Neuronal stem cell (in vitro differentiated cells): ENCODE measurements at regions not wholly inside any gene's neighbourhood (a gene's known extent, or its start where the extent isn't known, plus 50 kb on each side); places are given as distances from the start of the nearest gene placed in this dataset.

Experiments
- DNase-seq: peaks from one replicate; pipeline ENCODE4 v3.0.0-alpha.2; 2013; ENCODE audit warnings: low spot score
- H2AFZ ChIP-seq: one replicate; pipeline ENCODE4 v1.6.1; 2013; ENCODE audit warnings: mild to moderate bottlenecking, low read length, inconsistent platforms
- H2AK5ac ChIP-seq: 2 replicates; pipeline ENCODE4 v1.6.1; 2013; ENCODE audit warnings: low read depth, mild to moderate bottlenecking, inconsistent platforms, low read length, moderate library complexity, mixed read lengths
- H2BK120ac ChIP-seq: 2 replicates; pipeline ENCODE4 v1.6.1; 2013; ENCODE audit warnings: low read depth, mild to moderate bottlenecking, inconsistent platforms, low read length, moderate library complexity, mixed read lengths
- H2BK12ac ChIP-seq: one replicate; pipeline ENCODE4 v1.6.1; 2013; ENCODE audit warnings: low read length, inconsistent platforms
- H2BK15ac ChIP-seq: 2 replicates; pipeline ENCODE4 v1.6.1; 2013; ENCODE audit warnings: mild to moderate bottlenecking, low read length, inconsistent platforms, mixed read lengths
- H2BK5ac ChIP-seq: one replicate; pipeline ENCODE4 v1.6.1; 2013; ENCODE audit warnings: inconsistent platforms, mild to moderate bottlenecking, low read length, moderate library complexity
- H3K14ac ChIP-seq: one replicate; pipeline ENCODE4 v1.6.1; 2013; ENCODE audit warnings: low read length, inconsistent platforms
- H3K18ac ChIP-seq: 2 replicates; pipeline ENCODE4 v1.6.1; 2013; ENCODE audit warnings: low read length, inconsistent platforms
- H3K23ac ChIP-seq: 2 replicates; pipeline ENCODE4 v1.6.1; 2013; ENCODE audit warnings: low read depth, mild to moderate bottlenecking, mixed read lengths, low read length, inconsistent platforms; ENCODE audit not compliant: poor library complexity
- H3K27ac ChIP-seq: replicated peaks from 3 replicates; pipeline ENCODE4 v1.5.1; 2013; ENCODE audit warnings: low read length, inconsistent platforms
- H3K27me3 ChIP-seq, 3 experiments: 2 replicates each; pipeline ENCODE4 v1.6.1; 2013; ENCODE audit warnings: low read length in 3 of 3, mild to moderate bottlenecking in 2 of 3, inconsistent platforms in 1 of 3, low read depth in 1 of 3, mixed read lengths in 1 of 3, moderate library complexity in 1 of 3; ENCODE audit not compliant: control insufficient read depth in 3 of 3, insufficient read depth in 3 of 3
- H3K36me3 ChIP-seq, 2 donors: replicated peaks in 1 of 2; 2 replicates each; pipeline ENCODE4 v1.6.1; 2013; ENCODE audit warnings: low read length in 2 of 2; ENCODE audit not compliant: control insufficient read depth in 2 of 2, insufficient read depth in 2 of 2
- H3K4ac ChIP-seq: 2 replicates; pipeline ENCODE4 v1.6.1; 2013; ENCODE audit warnings: inconsistent platforms, mild to moderate bottlenecking, low read length, moderate library complexity
- H3K4me1 ChIP-seq, 2 donors: 1 replicate in 1 of 2; 2 replicates in 1 of 2; pipeline ENCODE4 v1.6.1; 2013; ENCODE audit warnings: low read length in 2 of 2, low read depth in 1 of 2; ENCODE audit not compliant: control insufficient read depth in 2 of 2, insufficient read depth in 1 of 2
- H3K4me2 ChIP-seq: one replicate; pipeline ENCODE4 v1.6.1; 2013; ENCODE audit warnings: mild to moderate bottlenecking, low read length, inconsistent platforms; ENCODE audit not compliant: insufficient read depth, poor library complexity, severe bottlenecking
- H3K4me3 ChIP-seq, 2 donors: 2 replicates each; pipeline ENCODE4 v1.5.1; 2013; ENCODE audit warnings: low read length in 2 of 2, mild to moderate bottlenecking in 2 of 2, inconsistent platforms in 1 of 2, moderate library complexity in 1 of 2
- H3K79me1 ChIP-seq: one replicate; pipeline ENCODE4 v1.6.1; 2013; ENCODE audit warnings: low read depth, mild to moderate bottlenecking, inconsistent platforms, low read length, moderate library complexity
- H3K9ac ChIP-seq: one replicate; pipeline ENCODE4 v1.6.1; 2013; ENCODE audit warnings: mild to moderate bottlenecking, low read depth, low read length, inconsistent platforms; ENCODE audit not compliant: poor library complexity
- H3K9me3 ChIP-seq, 2 donors: replicated peaks in 1 of 2; 2 replicates each; pipeline versions ENCODE3 to v1.6.1; 2013; ENCODE audit warnings: low read length in 2 of 2, mild to moderate bottlenecking in 2 of 2, inconsistent platforms in 1 of 2, low read depth in 1 of 2, mixed read lengths in 1 of 2, moderate library complexity in 1 of 2; ENCODE audit not compliant: control insufficient read depth in 2 of 2, insufficient read depth in 1 of 2
- H4K8ac ChIP-seq: one replicate; pipeline ENCODE4 v1.6.1; 2013; ENCODE audit warnings: low read depth, mild to moderate bottlenecking, inconsistent platforms, low read length, moderate library complexity
- H4K91ac ChIP-seq: one replicate; pipeline ENCODE4 v1.6.1; 2013; ENCODE audit warnings: low read length, low read depth, mild to moderate bottlenecking, inconsistent platforms; ENCODE audit not compliant: poor library complexity
- WGBS, 2 donors: extraction: QIAGEN DNeasy Blood & Tissue Kit; methylation state at CpG; one replicate each; pipeline ENCODE4 v1.1.7; 2013; ENCODE audit warnings: missing lambda C conversion rate in 2 of 2, mixed read lengths in 1 of 2; ENCODE audit not compliant: insufficient read length in 2 of 2, insufficient replicate concordance in 1 of 2; ENCODE audit errors: extremely low coverage in 2 of 2; 5-methylcytosine and 5-hydroxymethylcytosine counted together

- Histone ChIP-seq H4K91ac (no peak overlapping the region), H3K4me1 (no peaks in the 10 kb centered on the region), H3K36me3 (no peaks in the 10 kb centered on the region), H2BK12ac (no peak overlapping the region), H2BK15ac (no peak overlapping the region), H3K4me2 (no peak overlapping the region), H3K9ac (no peak overlapping the region), H2BK5ac (no peak overlapping the region), H3K79me1 (no peaks in the 10 kb centered on the region), H2AFZ (no peak overlapping the region), H3K4ac (no peak overlapping the region), H3K23ac (no peak overlapping the region), H3K9me3 (no peaks in the 10 kb centered on the region), H3K27ac (no peak overlapping the region), H2BK120ac (no peak overlapping the region), H3K27me3 (no peaks in the 10 kb centered on the region), H4K8ac (no peak overlapping the region), H3K18ac (no peak overlapping the region), H3K4me3 (no peak overlapping the region), H2AK5ac (no peak overlapping the region), H3K14ac (no peak overlapping the region)
- no CpG with 5 or more reads among the region's 3 CpGs for WGBS, 2 donors
- DNase-seq, result no peak
Observed at GRCh38 chr15:47352217-47352616, 365.1 kb upstream of the SEMA6D start.

DNA sequence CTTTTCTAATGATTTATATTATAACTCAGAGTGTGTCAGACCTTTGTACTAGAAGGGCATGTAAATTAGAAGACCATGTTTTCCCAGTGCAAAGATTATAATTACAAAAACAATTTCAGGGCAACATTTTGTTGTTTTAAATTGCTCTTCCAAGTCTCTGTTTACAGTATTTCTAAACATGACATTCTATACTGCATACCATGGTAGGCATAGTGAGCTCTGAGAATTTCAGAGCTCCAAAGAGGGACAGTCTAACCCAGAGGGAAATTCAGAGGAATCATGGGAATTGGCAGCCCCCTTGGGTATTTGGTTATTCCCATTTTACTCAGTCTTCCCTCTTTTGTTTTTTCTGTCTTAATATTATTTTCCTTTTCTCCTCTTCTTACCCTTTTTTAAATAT lies 361.5 kb upstream of the SEMA6D start:
- no peak overlapping the region for H2BK15ac ChIP-seq
- no peak overlapping the region for H4K8ac ChIP-seq
- no peak overlapping the region for H2AK5ac ChIP-seq
- no peak overlapping the region for H3K9ac ChIP-seq
- DNase-seq, result no peak
- no peaks in the 10 kb centered on the region for H3K36me3 ChIP-seq
- no peak overlapping the region for H2BK5ac ChIP-seq
- no peaks in the 10 kb centered on the region for H3K27me3 ChIP-seq
- no peak overlapping the region for H3K14ac ChIP-seq
- H3K79me1 ChIP-seq, result no peaks in the 10 kb centered on the region
- no peaks in the 10 kb centered on the region for H3K9me3 ChIP-seq
- H2BK12ac ChIP-seq, result no peak overlapping the region
- no peaks in the 10 kb centered on the region for H3K4me1 ChIP-seq
- H3K27ac ChIP-seq, result no peak overlapping the region
- H2BK120ac ChIP-seq, result no peak overlapping the region
- no peak overlapping the region for H3K4me3 ChIP-seq
- H3K18ac ChIP-seq, result no peak overlapping the region
- H4K91ac ChIP-seq, result no peak overlapping the region
- no peak overlapping the region for H3K23ac ChIP-seq
- H3K4ac ChIP-seq, result no peak overlapping the region
- no peak overlapping the region for H2AFZ ChIP-seq
- no peak overlapping the region for H3K4me2 ChIP-seq

DNA sequence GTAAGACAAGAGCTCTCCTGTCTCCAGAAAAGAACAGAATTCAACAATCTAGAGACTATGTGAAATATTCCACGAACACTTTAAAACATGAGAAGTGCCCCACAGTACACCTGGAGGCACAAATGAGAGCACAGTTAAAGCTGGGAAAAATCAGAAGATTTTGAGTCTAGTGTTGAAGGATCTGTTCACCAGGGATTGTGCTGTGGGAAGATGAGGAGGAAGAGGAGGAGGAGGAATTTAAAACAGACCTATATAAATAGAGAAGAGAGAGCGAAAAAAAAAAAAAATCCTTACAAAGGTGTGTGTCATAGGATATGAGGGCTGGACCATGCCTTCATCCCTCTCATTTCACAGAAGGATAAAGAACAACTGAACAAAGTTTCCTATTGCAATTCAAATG lies 361.0 kb upstream of the SEMA6D start:
- no peak overlapping the region for H2BK15ac ChIP-seq
- H4K8ac ChIP-seq, result no peak overlapping the region
- WGBS, 2 donors, result no CpG with 5 or more reads among the region's 2 CpGs

GRCh38 chr15:47358876-47359275 lies 358.4 kb upstream of the SEMA6D start:
- Histone ChIP-seq H3K36me3 (no peaks in the 10 kb centered on the region), H2AFZ (no peak overlapping the region), H3K4me3 (no peak overlapping the region), H3K4ac (no peak overlapping the region), H2BK12ac (no peak overlapping the region), H4K91ac (no peak overlapping the region), H3K9ac (no peak overlapping the region), H3K79me1 (no peaks in the 10 kb centered on the region), H3K23ac (no peak overlapping the region), H4K8ac (no peak overlapping the region), H2AK5ac (no peak overlapping the region), H2BK120ac (no peak overlapping the region), H3K18ac (no peak overlapping the region), H2BK5ac (no peak overlapping the region), H3K27me3 (no peaks in the 10 kb centered on the region), H3K27ac (no peak overlapping the region), H2BK15ac (no peak overlapping the region), H3K4me1 (no peaks in the 10 kb centered on the region), H3K4me2 (no peak overlapping the region), H3K9me3 (no peaks in the 10 kb centered on the region), H3K14ac (no peak overlapping the region)
- no CpG with 5 or more reads among the region's 2 CpGs for whole genome bisulfite sequencing, 2 donors
- DNase-seq, result no peak

More for the DNA sequence above, 361.0 kb upstream of the SEMA6D start:
- no peak overlapping the region for H2AK5ac ChIP-seq
- H3K27ac ChIP-seq, result no peak overlapping the region
- H3K79me1 ChIP-seq, result no peaks in the 10 kb centered on the region
- H3K9ac ChIP-seq, result no peak overlapping the region
- no peaks in the 10 kb centered on the region for H3K36me3 ChIP-seq
- H2BK120ac ChIP-seq, result no peak overlapping the region
- H4K91ac ChIP-seq, result no peak overlapping the region
- no peak overlapping the region for H3K14ac ChIP-seq
- no peak overlapping the region for H2BK5ac ChIP-seq
- H3K4me3 ChIP-seq, result no peak overlapping the region
- no peaks in the 10 kb centered on the region for H3K4me1 ChIP-seq
- H2AFZ ChIP-seq, result no peak overlapping the region
- H3K23ac ChIP-seq, result no peak overlapping the region
- DNase-seq, result no peak
- H3K18ac ChIP-seq, result no peak overlapping the region
- no peaks in the 10 kb centered on the region for H3K27me3 ChIP-seq
- no peaks in the 10 kb centered on the region for H3K9me3 ChIP-seq
- H2BK12ac ChIP-seq, result no peak overlapping the region
- H3K4me2 ChIP-seq, result no peak overlapping the region
- H3K4ac ChIP-seq, result no peak overlapping the region
